Fibroblast of mammary gland (primary cell): ENCODE measurements at regions not wholly inside any gene's neighbourhood (a gene's known extent, or its start where the extent isn't known, plus 50 kb on each side); places are given as distances from the start of the nearest gene placed in this dataset.

Experiments used
- DNase-seq: peaks from one replicate; pipeline ENCODE4 v3.0.0-alpha.2; 2010; ENCODE audit warnings: low read depth
- H3K4me3 ChIP-seq: 2 replicates; pipeline ENCODE4 v1.5.1; 2011; ENCODE audit warnings: low read depth, mild to moderate bottlenecking, low read length, moderate library complexity; ENCODE audit not compliant: control insufficient read depth
- TF ChIP-seq, protein P1 (sequence below): conservative IDR thresholded peaks from 2 replicates; pipeline ENCODE4 v1.5.1; 2011; ENCODE audit warnings: low read depth, low read length, inconsistent platforms; ENCODE audit not compliant: control insufficient read depth, insufficient read depth

DNA sequence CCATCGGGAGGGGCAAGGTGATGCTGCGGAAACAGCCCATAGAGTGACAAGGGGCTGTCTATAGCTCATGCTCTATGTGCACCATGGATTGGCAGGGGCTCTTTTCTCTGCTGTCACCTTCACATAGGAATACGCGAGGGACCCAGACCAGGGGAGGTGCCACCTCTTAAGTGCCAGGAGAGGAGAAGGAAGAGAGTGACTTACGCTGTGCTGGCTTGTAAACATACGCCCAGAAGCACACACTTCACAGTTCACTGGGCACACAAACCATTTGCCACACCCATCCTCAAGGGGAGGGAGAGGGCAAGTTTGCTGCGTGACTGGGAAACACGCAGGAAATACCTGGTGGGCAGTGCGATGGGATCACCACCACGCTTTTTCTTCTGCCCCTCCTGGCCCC is 65.1 kb upstream of the GPR45 start:
- H3K4me3 ChIP-seq = no peak overlapping the region
- TF ChIP-seq, protein P1, sequence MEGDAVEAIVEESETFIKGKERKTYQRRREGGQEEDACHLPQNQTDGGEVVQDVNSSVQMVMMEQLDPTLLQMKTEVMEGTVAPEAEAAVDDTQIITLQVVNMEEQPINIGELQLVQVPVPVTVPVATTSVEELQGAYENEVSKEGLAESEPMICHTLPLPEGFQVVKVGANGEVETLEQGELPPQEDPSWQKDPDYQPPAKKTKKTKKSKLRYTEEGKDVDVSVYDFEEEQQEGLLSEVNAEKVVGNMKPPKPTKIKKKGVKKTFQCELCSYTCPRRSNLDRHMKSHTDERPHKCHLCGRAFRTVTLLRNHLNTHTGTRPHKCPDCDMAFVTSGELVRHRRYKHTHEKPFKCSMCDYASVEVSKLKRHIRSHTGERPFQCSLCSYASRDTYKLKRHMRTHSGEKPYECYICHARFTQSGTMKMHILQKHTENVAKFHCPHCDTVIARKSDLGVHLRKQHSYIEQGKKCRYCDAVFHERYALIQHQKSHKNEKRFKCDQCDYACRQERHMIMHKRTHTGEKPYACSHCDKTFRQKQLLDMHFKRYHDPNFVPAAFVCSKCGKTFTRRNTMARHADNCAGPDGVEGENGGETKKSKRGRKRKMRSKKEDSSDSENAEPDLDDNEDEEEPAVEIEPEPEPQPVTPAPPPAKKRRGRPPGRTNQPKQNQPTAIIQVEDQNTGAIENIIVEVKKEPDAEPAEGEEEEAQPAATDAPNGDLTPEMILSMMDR = no peak
- no peak for DNase-seq

DNA sequence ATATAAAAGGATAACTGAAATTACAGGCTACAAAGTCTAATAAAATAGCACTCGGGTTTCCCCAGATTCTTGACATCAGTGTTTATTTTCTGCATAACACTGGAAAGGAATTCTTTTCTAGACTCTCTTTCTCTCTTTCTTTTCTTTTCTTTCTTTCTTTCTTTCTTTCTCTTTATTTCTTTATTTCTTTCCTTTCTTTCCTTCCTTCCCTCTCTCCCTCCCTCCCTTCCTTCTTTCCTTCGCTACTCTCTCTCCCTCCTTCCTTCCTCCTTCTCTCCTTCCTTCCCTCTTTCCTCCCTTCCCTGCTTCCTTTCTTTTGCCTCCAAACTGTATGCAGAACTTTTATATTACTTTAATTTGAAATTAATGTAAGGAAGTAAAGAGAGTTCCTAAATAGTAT is 64.5 kb upstream of the GPR45 start:
- no peak overlapping the region for H3K4me3 ChIP-seq
- TF ChIP-seq, protein P1 = no peak
- no peak for DNase-seq

DNA sequence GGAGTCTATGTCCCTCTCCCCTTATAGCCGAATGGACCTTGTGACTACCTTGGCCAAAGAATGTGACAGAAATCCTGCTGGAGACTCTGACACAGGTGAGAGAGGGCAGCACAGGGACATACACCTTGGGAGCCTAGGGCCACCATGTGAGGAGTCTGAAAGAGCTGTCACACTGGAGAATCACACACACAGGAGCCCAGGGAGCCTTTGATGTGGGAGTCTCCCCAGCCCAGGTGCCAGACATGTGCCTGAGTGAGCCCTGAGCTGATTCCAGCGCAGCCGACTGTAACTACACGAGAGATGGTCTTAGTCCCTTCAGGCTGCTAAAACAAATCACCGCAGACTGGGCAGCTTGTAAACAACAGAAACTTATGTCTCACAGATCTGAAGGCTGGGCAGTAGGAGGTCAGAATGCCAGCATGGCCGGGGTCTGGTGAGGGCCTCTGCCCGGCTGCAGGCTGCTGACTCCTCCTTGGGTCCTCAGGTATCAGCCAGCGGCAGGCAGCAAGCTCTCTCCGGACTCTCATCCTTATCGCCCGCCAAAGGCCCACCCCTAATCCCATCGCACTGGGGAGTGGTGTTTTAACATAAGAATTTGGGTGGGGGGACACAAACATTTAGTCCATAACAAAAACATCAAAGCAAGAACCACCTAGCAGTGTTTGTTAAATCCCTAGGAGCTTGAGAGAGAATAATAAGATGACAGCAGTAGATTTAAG is 63.8 kb upstream of the GPR45 start:
- H3K4me3 ChIP-seq = no peak overlapping the region
- TF ChIP-seq, protein P1 = no peak
- no peak for DNase-seq

DNA sequence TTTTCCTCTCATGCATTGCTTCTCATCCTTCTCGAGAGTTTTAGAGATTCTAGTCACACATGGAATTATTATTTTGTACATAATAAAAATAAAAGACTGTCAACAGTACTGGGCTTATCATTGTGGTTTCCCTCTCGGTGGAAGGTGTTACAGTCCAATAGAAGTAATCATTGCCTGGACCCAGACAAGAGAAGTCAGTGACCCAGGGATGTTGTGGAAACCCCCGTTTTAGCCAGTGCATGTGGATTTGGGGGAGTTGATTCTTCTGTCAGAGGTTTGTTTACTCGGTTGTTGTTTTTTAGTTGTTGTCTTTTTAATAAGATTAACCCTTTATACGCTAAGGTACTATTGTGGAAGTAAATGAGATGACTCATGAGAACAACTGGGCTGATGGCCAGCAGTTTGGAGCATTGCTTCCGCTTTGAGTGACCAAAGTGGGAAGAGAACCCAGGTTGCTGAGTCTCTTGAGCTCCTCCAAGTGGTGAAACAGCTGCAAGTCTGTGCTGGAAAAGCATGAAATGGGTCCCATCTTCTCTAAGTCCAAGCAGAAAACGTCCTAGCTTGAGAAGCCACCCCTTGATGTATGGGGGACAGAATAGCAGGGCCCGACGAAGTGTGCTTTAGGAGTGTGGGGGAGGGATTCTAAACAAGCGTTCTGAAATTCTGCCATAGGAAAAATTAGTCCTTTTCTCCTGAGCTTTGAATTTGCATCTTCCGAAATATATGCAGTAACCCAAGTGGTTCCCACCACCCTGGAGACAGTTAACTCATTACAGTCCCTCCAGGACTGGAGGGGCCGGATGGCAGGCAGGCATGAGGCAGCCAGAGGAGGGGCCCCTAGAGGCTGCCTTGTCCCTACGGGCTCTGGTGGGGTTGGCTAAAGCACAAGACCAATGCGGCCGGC is 61.8 kb upstream of the GPR45 start:
- peak; percentile 89 for DNase-seq
- TF ChIP-seq, protein P1 = peak; percentile 76
- H3K4me3 ChIP-seq = no peak overlapping the region

DNA sequence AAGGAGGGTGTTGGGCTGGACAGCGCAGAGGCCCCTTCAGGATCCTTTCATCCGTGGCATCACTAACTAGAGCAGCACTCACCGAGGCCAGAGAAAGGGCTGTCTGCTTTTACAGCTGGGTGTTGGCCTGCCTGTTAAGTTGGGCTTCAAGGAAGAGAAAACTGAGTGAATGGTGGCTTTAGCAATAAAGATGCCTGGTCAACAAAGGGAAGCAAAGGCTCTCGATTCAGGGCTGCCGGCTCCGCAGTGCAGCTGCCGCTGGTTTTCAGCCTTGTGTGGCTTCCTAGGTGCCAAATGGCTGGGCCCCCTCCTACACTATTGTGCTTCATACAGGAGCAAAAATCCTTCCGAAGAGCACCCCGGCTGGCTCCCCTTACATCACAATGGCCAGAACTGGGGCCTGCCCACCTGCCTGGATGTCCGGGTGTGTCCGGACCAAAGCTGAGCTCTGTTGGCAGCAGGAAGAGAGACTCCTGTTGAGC is 61.0 kb upstream of the GPR45 start:
- DNase-seq = no peak
- TF ChIP-seq, protein P1 = no peak

DNA sequence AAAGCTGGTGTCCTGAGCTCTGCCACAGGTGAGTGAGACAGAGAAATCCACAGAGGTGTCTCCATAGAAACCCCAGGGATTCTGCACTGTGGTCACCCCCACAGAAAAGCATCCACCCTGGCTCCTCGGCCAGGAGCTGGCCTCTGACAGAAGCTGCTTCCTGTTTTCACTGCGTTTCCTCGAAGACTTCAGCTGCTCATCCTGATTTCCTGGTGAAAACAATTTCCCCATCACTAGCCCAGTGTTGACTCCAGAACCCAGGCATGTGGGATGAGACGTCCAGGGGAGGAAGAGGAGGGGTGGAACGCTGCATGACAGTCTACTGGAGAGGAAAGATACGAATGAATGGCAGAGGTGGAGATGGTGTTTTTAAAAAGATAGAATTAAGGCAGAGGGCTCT is 60.3 kb upstream of the GPR45 start:
- no peak overlapping the region for H3K4me3 ChIP-seq
- TF ChIP-seq, protein P1 = no peak
- no peak for DNase-seq

More for the DNA sequence above, 61.0 kb upstream of the GPR45 start:
- H3K4me3 ChIP-seq = no peak overlapping the region
